HCT116 (cell line): ENCODE measurements at regions not wholly inside any gene's neighbourhood (a gene's known extent, or its start where the extent isn't known, plus 50 kb on each side); places are given as distances from the start of the nearest gene placed in this dataset.

Experiments
- ATAC-seq: fragments of 200-7000 bp; cut with Tn5 transposase; 2 replicates; pipeline ENCODE4 v1.9.1; 2020; ENCODE audit warnings: mild to moderate bottlenecking, moderate library complexity
- BruUV-seq: library from RNA; stranded (reverse); fragments of 400-500 nt; replicated peaks from 2 replicates; lab custom pipeline; 2021; lab: Mats Ljungman, UMichigan
- CTCF ChIA-PET: fragments of 300-600 bp; sonication (Branson Sonifier 250); formaldehyde crosslinking; loops from one replicate; lab custom pipeline; 2021; ENCODE audit warnings: antibody characterized with exemption; lab: Charles Lee
- POLR2A ChIA-PET: fragments of 300-600, 350-600 bp; sonication (Branson Sonifier 250); formaldehyde crosslinking; loops from one replicate; lab custom pipeline; 2021; ENCODE audit warnings: antibody characterized with exemption; lab: Charles Lee
- RAD21 ChIA-PET, 2 experiments: fragments of 300-600 bp; sonication (Branson Sonifier 250); formaldehyde crosslinking; loops; one replicate each; lab custom pipeline; 2023; ENCODE audit warnings: low total read pairs in 2 of 2; ENCODE audit not compliant: uncharacterized antibody in 2 of 2, unreplicated experiment in 2 of 2, low non-redundant PET in 1 of 2; lab: Charles Lee
- DNase-seq: peaks from one replicate; pipeline ENCODE4 v3.0.0-alpha.2; 2010; ENCODE audit warnings: low read depth, low spot score
- H2AFZ ChIP-seq: fragments of 200-600 bp; shearing (Covaris generic), sonication (generic); 2 replicates; pipeline ENCODE4 v1.6.1; 2017; ENCODE audit warnings: low read depth, mixed run types, mixed read lengths, antibody characterized with exemption, low read length; ENCODE audit not compliant: poor library complexity, severe bottlenecking
- H3K27ac ChIP-seq: 2 replicates; pipeline ENCODE4 v1.5.1; 2012; ENCODE audit warnings: low read depth, low read length
- H3K27me3 ChIP-seq: fragments of 200-600 bp; sonication (generic); 2 replicates; pipeline ENCODE4 v1.6.1; 2016; ENCODE audit warnings: mixed run types, low read length, mixed read lengths; ENCODE audit not compliant: insufficient read depth
- H3K36me3 ChIP-seq, 2 experiments: fragments of 200-500 bp in 1 of 2; fragments of 200-600 bp in 1 of 2; sonication (Bioruptor generic) in 1 of 2; sonication (generic) in 1 of 2; 2 replicates each; pipeline versions ENCODE4 v1.5.1 to v1.6.1; 2014 to 2016; ENCODE audit warnings: low read length in 2 of 2, inconsistent platforms in 1 of 2, mixed read lengths in 1 of 2, mixed run types in 1 of 2; ENCODE audit not compliant: insufficient read depth in 2 of 2, control insufficient read depth in 1 of 2
- H3K4me1 ChIP-seq, 2 experiments: fragments of 200-600 bp in 1 of 2; sonication (generic) in 1 of 2; 2 replicates each; pipeline versions ENCODE4 v1.5.1 to v1.6.1; 2012 to 2017; ENCODE audit warnings: low read length in 2 of 2, inconsistent platforms in 1 of 2, mild to moderate bottlenecking in 1 of 2, mixed read lengths in 1 of 2, mixed run types in 1 of 2, moderate library complexity in 1 of 2; ENCODE audit not compliant: insufficient read depth in 2 of 2, control insufficient read depth in 1 of 2
- H3K4me2 ChIP-seq: fragments of 200-600 bp; sonication (generic); 2 replicates; pipeline ENCODE4 v1.6.1; 2017; ENCODE audit warnings: mixed run types, low read length, mixed read lengths
- H3K4me3 ChIP-seq, 2 experiments: fragments of 200-600 bp in 1 of 2; sonication (generic) in 1 of 2; replicated peaks in 1 of 2; 2 replicates each; pipeline ENCODE4 v1.5.1; 2011 to 2016; ENCODE audit warnings: low read length in 2 of 2, control low read depth in 1 of 2, low read depth in 1 of 2, mild to moderate bottlenecking in 1 of 2, mixed read lengths in 1 of 2, mixed run types in 1 of 2
- H3K79me2 ChIP-seq: fragments of 200-600 bp; sonication (generic); 2 replicates; pipeline ENCODE4 v1.6.1; 2017; ENCODE audit warnings: mild to moderate bottlenecking, mixed run types, low read length, moderate library complexity, mixed read lengths; ENCODE audit not compliant: insufficient read depth
- H3K9ac ChIP-seq: fragments of 200-600 bp; sonication (generic); 2 replicates; pipeline ENCODE4 v1.6.1; 2016; ENCODE audit warnings: low read length, mixed read lengths
- H3K9me2 ChIP-seq: fragments of 200-600 bp; sonication (generic), shearing (Covaris generic); 2 replicates; pipeline ENCODE4 v1.6.1; 2017; ENCODE audit warnings: mixed run types, mild to moderate bottlenecking, moderate library complexity; ENCODE audit not compliant: insufficient read depth
- H3K9me3 ChIP-seq, 2 experiments: fragments of 200-500 bp in 1 of 2; fragments of 200-600 bp in 1 of 2; sonication (Bioruptor generic) in 1 of 2; sonication (generic) in 1 of 2; 2 replicates each; pipeline ENCODE4 v1.6.1; 2014 to 2017; ENCODE audit warnings: low read length in 2 of 2, mixed read lengths in 2 of 2, inconsistent platforms in 1 of 2, low read depth in 1 of 2, mild to moderate bottlenecking in 1 of 2, mixed run types in 1 of 2, moderate library complexity in 1 of 2; ENCODE audit not compliant: control insufficient read depth in 1 of 2, insufficient read depth in 1 of 2
- H4K20me1 ChIP-seq: fragments of 200-600 bp; sonication (generic), shearing (Covaris generic); 2 replicates; pipeline ENCODE4 v1.6.1; 2017; ENCODE audit warnings: mixed run types, mild to moderate bottlenecking, moderate library complexity; ENCODE audit not compliant: insufficient read depth
- ATF3 ChIP-seq: IDR thresholded peaks from 2 replicates; pipeline ENCODE4 v1.6.1; 2012
- CBX3 ChIP-seq: IDR thresholded peaks from 2 replicates; pipeline ENCODE4 v1.6.1; 2012; ENCODE audit warnings: low read depth
- CEBPB ChIP-seq: IDR thresholded peaks from 2 replicates; pipeline ENCODE4 v1.6.1; 2012; ENCODE audit warnings: low read depth
- EGR1 ChIP-seq: IDR thresholded peaks from 2 replicates; pipeline ENCODE4 v1.6.1; 2012; ENCODE audit warnings: low read depth
- ELF1 ChIP-seq: IDR thresholded peaks from 2 replicates; pipeline ENCODE4 v1.6.1; 2012; ENCODE audit warnings: low read depth, borderline replicate concordance
- EZH2 ChIP-seq: fragments of 200-600 bp; sonication (generic); IDR thresholded peaks from 2 replicates; pipeline ENCODE4 v1.6.1; 2017; ENCODE audit warnings: antibody characterized with exemption, mixed run types
- EZH2phosphoT487 ChIP-seq: fragments of 200-600 bp; IDR thresholded peaks from 2 replicates; pipeline ENCODE4 v1.6.1; 2018; ENCODE audit warnings: antibody characterized with exemption, borderline replicate concordance
- FOSL1 ChIP-seq: IDR thresholded peaks from 2 replicates; pipeline ENCODE4 v1.6.1; 2012; ENCODE audit warnings: low read depth
- JUND ChIP-seq: IDR thresholded peaks from 2 replicates; pipeline ENCODE4 v1.6.1; 2012
- MAX ChIP-seq: IDR thresholded peaks from 2 replicates; pipeline ENCODE4 v1.6.1; 2012
- POLR2A ChIP-seq: IDR thresholded peaks from 2 replicates; pipeline ENCODE4 v1.7.0; 2011; ENCODE audit warnings: borderline replicate concordance; ENCODE audit not compliant: insufficient read depth, insufficient read length; ENCODE audit errors: extremely low read depth
- POLR2AphosphoS5 ChIP-seq: IDR thresholded peaks from 2 replicates; pipeline ENCODE4 v1.6.1; 2011; ENCODE audit warnings: mild to moderate bottlenecking, low read depth, low read length, moderate library complexity
- RAD21 ChIP-seq: IDR thresholded peaks from 2 replicates; pipeline ENCODE4 v1.6.1; 2012; ENCODE audit warnings: low read depth, mild to moderate bottlenecking
- REST ChIP-seq: IDR thresholded peaks from 2 replicates; pipeline ENCODE4 v1.6.1; 2012; ENCODE audit warnings: low read depth
- SP1 ChIP-seq: IDR thresholded peaks from 2 replicates; pipeline ENCODE4 v1.6.1; 2012; ENCODE audit warnings: low read depth
- YY1 ChIP-seq: IDR thresholded peaks from 2 replicates; pipeline ENCODE4 v1.6.1; 2011; ENCODE audit warnings: low read length, low read depth, moderate library complexity, mild to moderate bottlenecking; ENCODE audit not compliant: insufficient replicate concordance; ENCODE audit errors: extremely low read depth
- ZFX ChIP-seq: fragments of 450-650 bp; IDR thresholded peaks from 2 replicates; pipeline ENCODE4 v1.6.1; 2017
- ZNF274 ChIP-seq: fragments of 200-500 bp; sonication (Bioruptor generic); IDR thresholded peaks from 2 replicates; pipeline ENCODE4 v1.6.1; 2014; ENCODE audit warnings: mild to moderate bottlenecking, low read depth, low read length, inconsistent platforms
- intact Hi-C: fragments of 100-400 bp; cut with micrococcal nuclease; formaldehyde crosslinking; loops from 2 replicates; pipeline ENCODE4 v1.10.0; 2022

- no peaks in the 10 kb centered on the region for H3K79me2 ChIP-seq
- H3K4me2 ChIP-seq: no peak overlapping the region
- no TSS peak for BruUV-seq
- H3K9me2 ChIP-seq: no peaks in the 10 kb centered on the region
- H4K20me1 ChIP-seq: no peaks in the 10 kb centered on the region
- H3K9me3 ChIP-seq: peaks cover 5 to 11% of the 10 kb centered on the region in 2 experiments; a peak in 2 of 4 replicates
- ChIA-PET RAD21 (no interaction called here), CTCF (no interaction called here), POLR2A (no interaction called here)
- intact Hi-C loops: no loop called here
- H3K9ac ChIP-seq: no peak overlapping the region
- no peak for ATAC-seq
- TF ChIP-seq EZH2 (no peak), FOSL1 (no peak), CBX3 (no peak), JUND (no peak), POLR2A (no peak), MAX (no peak)
- H3K27me3 ChIP-seq: no peaks in the 10 kb centered on the region
- no peak for DNase-seq
- H3K36me3 ChIP-seq: no peaks in the 10 kb centered on the region
- H3K4me3 ChIP-seq: no peak overlapping the region
- H3K27ac ChIP-seq: no peak overlapping the region
- no peaks in the 10 kb centered on the region for H3K4me1 ChIP-seq
- no peak overlapping the region for H2AFZ ChIP-seq
Observed at GRCh38 chr9:11235061-11235460, 622.3 kb upstream of the PTPRD start.

- no peaks in the 10 kb centered on the region for H3K36me3 ChIP-seq
- H3K4me3 ChIP-seq: no peak overlapping the region
- ChIA-PET CTCF (no interaction called here), POLR2A (no interaction called here), RAD21 (no interaction called here)
- DNase-seq (no peak), ATAC-seq (no peak)
- H3K4me1 ChIP-seq: no peaks in the 10 kb centered on the region
- H3K79me2 ChIP-seq: no peaks in the 10 kb centered on the region
- H3K27ac ChIP-seq: no peak overlapping the region
- no peak overlapping the region for H3K9ac ChIP-seq
- no peaks in the 10 kb centered on the region for H3K9me2 ChIP-seq
- BruUV-seq: no TSS peak
- H3K9me3 ChIP-seq: peaks cover 17 to 22% of the 10 kb centered on the region in 2 experiments; a peak in 3 of 4 replicates
- no peaks in the 10 kb centered on the region for H3K27me3 ChIP-seq
- H3K4me2 ChIP-seq: no peak overlapping the region
- H2AFZ ChIP-seq: no peak overlapping the region
- intact Hi-C loops: loop anchor here (10.0 kb wide), 1 partner anchor 63 kb away; no protein-coding TSS in a partner anchor
- no peaks in the 10 kb centered on the region for H4K20me1 ChIP-seq
- TF ChIP-seq ZNF274 (no peak), REST (no peak), YY1 (no peak), EZH2phosphoT487 (no peak), POLR2A (no peak), ELF1 (no peak), EZH2 (no peak), POLR2AphosphoS5 (no peak), FOSL1 (no peak), MAX (no peak), SP1 (no peak), ATF3 (no peak), ZFX (no peak), RAD21 (no peak), EGR1 (no peak), CEBPB (no peak)
Observed at GRCh38 chr9:11241779-11242178, 629.0 kb upstream of the PTPRD start.
